Breast epithelium (tissue), 4 donors: ENCODE measurements at regions not wholly inside any gene's neighbourhood (a gene's known extent, or its start where the extent isn't known, plus 50 kb on each side); places are given as distances from the start of the nearest gene placed in this dataset.
A peak's percentile ranks its signal among the peaks of the same experiment; 100 is the strongest.

ENCODE experiments used
- DNase-seq, 2 donors: peaks; one replicate each; pipeline ENCODE4 v3.0.0-alpha.2; 2019; ENCODE audit warnings: low spot score in 2 of 2
- H3K27ac ChIP-seq, 2 donors: fragments of 200-600 bp; sonication (generic) in 1 of 2; one replicate each; pipeline ENCODE4 v1.5.1; 2016 to 2019; ENCODE audit warnings: mild to moderate bottlenecking in 1 of 2
- H3K27me3 ChIP-seq, 2 donors: fragments of 200-600 bp; sonication (generic) in 1 of 2; one replicate each; pipeline versions ENCODE4 v1.5.1 to v1.6.0; 2017 to 2019; ENCODE audit warnings: control low read depth in 1 of 2, mild to moderate bottlenecking in 1 of 2
- H3K36me3 ChIP-seq: fragments of 200-600 bp; one replicate; pipeline ENCODE4 v1.5.1; 2019
- H3K4me1 ChIP-seq, 2 donors: fragments of 200-600 bp; sonication (generic); one replicate each; pipeline ENCODE4 v1.5.1; 2016 to 2019; ENCODE audit warnings: control low read depth in 1 of 2
- H3K4me3 ChIP-seq, 3 donors: fragments of 200-600 bp; sonication (generic); 1 replicate in 2 of 3; 2 replicates in 1 of 3; pipeline ENCODE4 v1.5.1; 2016 to 2019; ENCODE audit warnings: mild to moderate bottlenecking in 3 of 3, moderate library complexity in 2 of 3
- H3K9me3 ChIP-seq, 2 donors: fragments of 200-600 bp; sonication (generic) in 1 of 2; one replicate each; pipeline ENCODE4 v1.5.1; 2016 to 2019; ENCODE audit warnings: control low read depth in 1 of 2
- CTCF ChIP-seq, 3 donors: fragments of 450-650 bp; IDR thresholded peaks; one replicate each; pipeline ENCODE4 v1.5.1; 2016 to 2017; ENCODE audit warnings: antibody characterized with exemption in 3 of 3, mild to moderate bottlenecking in 3 of 3, moderate library complexity in 3 of 3
- POLR2A ChIP-seq: fragments of 450-650 bp; IDR thresholded peaks from one replicate; pipeline ENCODE4 v1.6.1; 2016; ENCODE audit warnings: antibody characterized with exemption, mild to moderate bottlenecking, moderate library complexity
- POLR2AphosphoS5 ChIP-seq, 3 donors: sonication (generic); formaldehyde crosslinking; IDR thresholded peaks; one replicate each; pipeline ENCODE4 v1.6.1; 2017; ENCODE audit warnings: antibody characterized with exemption in 3 of 3
- intact Hi-C: fragments of 100-400 bp; cut with DNase I; formaldehyde crosslinking; loops from one replicate; pipeline ENCODE4 v1.15.1; 2023; ENCODE audit warnings: low total_unique reads

GRCh38 chr6:138692978-138693909, 80.3 kb upstream of the CCDC28A start:
- no peaks in the 10 kb centered on the region for H3K4me1 ChIP-seq
- TF ChIP-seq POLR2A = no peak
- peak in 2 of 3 donors; percentile 18 to 24 for TF ChIP-seq POLR2AphosphoS5 (IDR thresholded peaks at IDR 0.05)
- TF ChIP-seq CTCF (IDR thresholded peaks at IDR 0.05) = no peak
- H3K36me3 ChIP-seq = no peaks in the 10 kb centered on the region
- peak overlapping the region; percentile 79 to 86 for H3K27ac ChIP-seq
- peak overlapping the region; percentile 62 to 90 (median 86) for H3K4me3 ChIP-seq
- DNase-seq = peak; percentile 48 to 73
- intact Hi-C loops = no loop called here
- no peaks in the 10 kb centered on the region for H3K27me3 ChIP-seq
- H3K9me3 ChIP-seq = no peaks in the 10 kb centered on the region

GRCh38 chr6:138695193-138695592, 78.4 kb upstream of the CCDC28A start:
- TF ChIP-seq POLR2AphosphoS5 (IDR thresholded peaks at IDR 0.05) = no peak
- no peak for TF ChIP-seq POLR2A
- Histone ChIP-seq H3K4me1 (no peaks in the 10 kb centered on the region), H3K27me3 (no peaks in the 10 kb centered on the region), H3K4me3 (no peak overlapping the region), H3K36me3 (no peaks in the 10 kb centered on the region), H3K9me3 (no peaks in the 10 kb centered on the region), H3K27ac (no peak overlapping the region)
- intact Hi-C loops = no loop called here
- no peak for DNase-seq

- H3K27me3 ChIP-seq = no peaks in the 10 kb centered on the region
- no peak overlapping the region for H3K27ac ChIP-seq
- no peaks in the 10 kb centered on the region for H3K9me3 ChIP-seq
- TF ChIP-seq POLR2A (no peak), POLR2AphosphoS5 (IDR thresholded peaks at IDR 0.05) (no peak), CTCF (IDR thresholded peaks at IDR 0.05) (no peak)
- no peak overlapping the region for H3K4me3 ChIP-seq
- no peaks in the 10 kb centered on the region for H3K4me1 ChIP-seq
- intact Hi-C loops = no loop called here
- H3K36me3 ChIP-seq = no peaks in the 10 kb centered on the region
- no peak for DNase-seq
These were observed 59.1 kb upstream of the CCDC28A start for GRCh38 chr6:138714493-138714892.

- intact Hi-C loops = no loop called here
- Histone ChIP-seq H3K27ac (no peak overlapping the region), H3K9me3 (no peaks in the 10 kb centered on the region), H3K36me3 (no peaks in the 10 kb centered on the region), H3K4me3 (no peak overlapping the region), H3K27me3 (no peaks in the 10 kb centered on the region), H3K4me1 (no peaks in the 10 kb centered on the region)
- no peak for DNase-seq
- TF ChIP-seq POLR2AphosphoS5 (IDR thresholded peaks at IDR 0.05) (no peak), POLR2A (no peak), CTCF (IDR thresholded peaks at IDR 0.05) (no peak)
These were observed 57.6 kb upstream of the CCDC28A start for GRCh38 chr6:138716013-138716412.

GRCh38 chr6:138716971-138717665, 56.5 kb upstream of the CCDC28A start:
- H3K4me3 ChIP-seq = no peak overlapping the region

More at GRCh38 chr6:138716971-138717665, 56.5 kb upstream of the CCDC28A start:
- H3K27ac ChIP-seq = no peak overlapping the region
- no peaks in the 10 kb centered on the region for H3K9me3 ChIP-seq
- DNase-seq = no peak
- intact Hi-C loops = no loop called here
- no peaks in the 10 kb centered on the region for H3K4me1 ChIP-seq
- no peaks in the 10 kb centered on the region for H3K27me3 ChIP-seq
- no peak for TF ChIP-seq POLR2AphosphoS5 (IDR thresholded peaks at IDR 0.05)
- no peak for TF ChIP-seq CTCF (IDR thresholded peaks at IDR 0.05)
- no peak for TF ChIP-seq POLR2A
- no peaks in the 10 kb centered on the region for H3K36me3 ChIP-seq
